Prostate gland (tissue), 2 donors: ENCODE measurements at regions not wholly inside any gene's neighbourhood (a gene's known extent, or its start where the extent isn't known, plus 50 kb on each side); places are given as distances from the start of the nearest gene placed in this dataset.

Source experiments
- CTCF ChIP-seq, 4 experiments: fragments of 200-600 bp in 2 of 4; fragments of 450-650 bp in 2 of 4; sonication (generic) in 2 of 4; IDR thresholded peaks; 1 replicate in 3 of 4; 2 replicates in 1 of 4; pipeline ENCODE4 v1.5.1; 2016 to 2019; ENCODE audit warnings: antibody characterized with exemption in 4 of 4, mild to moderate bottlenecking in 2 of 4, moderate library complexity in 2 of 4
- POLR2A ChIP-seq: fragments of 450-650 bp; IDR thresholded peaks from one replicate; pipeline ENCODE4 v1.6.1; 2016; ENCODE audit warnings: antibody characterized with exemption, mild to moderate bottlenecking
- POLR2AphosphoS5 ChIP-seq: sonication (generic); formaldehyde crosslinking; IDR thresholded peaks from one replicate; pipeline ENCODE4 v1.6.1; 2017; ENCODE audit warnings: antibody characterized with exemption

- no peak for TF ChIP-seq CTCF (IDR thresholded peaks at IDR 0.05)
- TF ChIP-seq POLR2A: no peak
- no peak for TF ChIP-seq POLR2AphosphoS5
These were observed 185.7 kb upstream of the NWD2 start for GRCh38 chr4:37058826-37059225.
